ENCODE measurements at regions not wholly inside any gene's neighbourhood (a gene's known extent, or its start where the extent isn't known, plus 50 kb on each side); places are given as distances from the start of the nearest gene placed in this dataset.

GRCh38 chr6:164308339-164308738 is 893.8 kb downstream of the QKI start:
- intact Hi-C loops (cut with micrococcal nuclease) = no loop called here
- no peak for ATAC-seq (ENCODE audit: low read depth)
- dilution Hi-C loops (cut with HindIII; ENCODE audit: low sequenced_read_pairs, unreplicated experiment) = no loop called here

More at GRCh38 chr6:164308339-164308738, 893.8 kb downstream of the QKI start:
- H4K91ac ChIP-seq (ENCODE audit: insufficient read depth, low read depth, low read length) = no peak overlapping the region
- no peaks in the 10 kb centered on the region for H3K79me1 ChIP-seq (ENCODE audit: low read depth in 1 of 2, low read length in 2 of 2)
- H3K27ac ChIP-seq (ENCODE audit: insufficient read depth, low read length) = no peak overlapping the region
- H2BK20ac ChIP-seq (ENCODE audit: low read depth, low read length) = no peak overlapping the region
- H4K20me1 ChIP-seq (ENCODE audit: insufficient read depth, low read length) = no peaks in the 10 kb centered on the region
- no peak overlapping the region for H3K4me3 ChIP-seq (ENCODE audit: insufficient read depth, low read depth, low read length)
- peaks cover 6% of the 10 kb centered on the region; the same call in 1 of the 2 replicates for H3K9me3 ChIP-seq (ENCODE audit: control insufficient read depth, insufficient read depth, low read length)
- H2AK9ac ChIP-seq (replicated peaks; ENCODE audit: low read depth, low read length, poor library complexity) = no peak overlapping the region
- H3K4ac ChIP-seq (ENCODE audit: low read depth, low read length) = no peak overlapping the region
- H4K5ac ChIP-seq (ENCODE audit: low read depth, low read length) = no peak overlapping the region
- no peaks in the 10 kb centered on the region for H3K27me3 ChIP-seq (ENCODE audit: control insufficient read depth, insufficient read depth, low read length)
- H4K8ac ChIP-seq (ENCODE audit: low read depth in 2 of 2, low read length in 2 of 2) = no peak overlapping the region
- no peak overlapping the region for H2BK5ac ChIP-seq (ENCODE audit: low read depth, low read length, poor library complexity, severe bottlenecking)
- no TSS peak for BruUV-seq (replicated peaks)
- TF ChIP-seq MXI1 (IDR thresholded peaks at IDR 0.05; ENCODE audit: borderline replicate concordance, low read depth, low read length) (no peak), CHD1 (IDR thresholded peaks at IDR 0.05; ENCODE audit: low read depth, low read length) (no peak), NFE2L2 (IDR thresholded peaks at IDR 0.05; ENCODE audit: low read depth, low read length) (no peak)
- no peak overlapping the region for H3K14ac ChIP-seq (replicated peaks; ENCODE audit: low read depth, low read length)
- no peak overlapping the region for H3K18ac ChIP-seq (ENCODE audit: low read depth, low read length)
- no peak overlapping the region for H3K23ac ChIP-seq (ENCODE audit: low read depth, low read length)
- no peak overlapping the region for H3K56ac ChIP-seq (ENCODE audit: extremely low read depth, insufficient read depth, low read length)
- H2BK120ac ChIP-seq (ENCODE audit: low read depth, low read length) = no peak overlapping the region
- H3K4me2 ChIP-seq (ENCODE audit: low read depth, low read length) = no peak overlapping the region
- no peak for DNase-seq
- H3K36me3 ChIP-seq (ENCODE audit: control insufficient read depth, insufficient read depth, low read length) = no peaks in the 10 kb centered on the region
- no peak overlapping the region for H2BK15ac ChIP-seq (ENCODE audit: low read depth, low read length)
- H3K9me1 ChIP-seq (ENCODE audit: insufficient read depth, low read length) = no peaks in the 10 kb centered on the region
- in situ Hi-C loops (cut with MboI; ENCODE audit: low sequenced_read_pairs) = no loop called here
- no peak overlapping the region for H2AK5ac ChIP-seq (ENCODE audit: low read depth, low read length)
- ChIA-PET CTCF (no interaction called here), POLR2A (ENCODE audit: unreplicated experiment) (no interaction called here)
- no peak overlapping the region for H3K9ac ChIP-seq (ENCODE audit: low read depth, low read length)
- no peak overlapping the region for H2AFZ ChIP-seq (replicated peaks; ENCODE audit: low read length, poor library complexity)
- no peaks in the 10 kb centered on the region for H3K4me1 ChIP-seq (ENCODE audit: control insufficient read depth, insufficient read depth, low read length)

Data from IMR-90 (cell line).